NCI-H1417 (cell line): ENCODE measurements at regions not wholly inside any gene's neighbourhood (a gene's known extent, or its start where the extent isn't known, plus 50 kb on each side); places are given as distances from the start of the nearest gene placed in this dataset.

Experiments
- DNase-seq, 3 experiments: peaks; one replicate each; lab custom pipeline; 2025; lab: John Stamatoyannopoulos, UW

DNA sequence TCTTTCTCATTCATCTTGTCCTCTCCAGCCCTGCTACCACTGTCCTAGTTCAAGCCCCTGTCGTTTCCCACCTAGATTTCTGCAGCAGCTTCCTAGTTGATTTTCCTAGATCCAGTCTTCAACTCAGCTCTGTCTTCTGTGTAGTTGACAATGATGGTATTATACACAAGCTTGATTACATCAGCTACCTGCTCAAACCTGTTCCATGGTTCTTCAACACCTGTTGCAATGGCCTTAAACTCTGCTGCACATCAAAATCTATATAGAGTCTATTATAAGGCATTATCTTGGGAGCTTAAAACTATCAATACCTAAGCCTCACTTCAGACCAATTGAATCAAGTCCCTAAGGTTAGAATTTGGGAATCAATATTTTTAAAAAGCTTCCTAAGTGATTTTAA, 71.7 kb upstream of the PELI2 start:
- DNase-seq = no peak

DNA sequence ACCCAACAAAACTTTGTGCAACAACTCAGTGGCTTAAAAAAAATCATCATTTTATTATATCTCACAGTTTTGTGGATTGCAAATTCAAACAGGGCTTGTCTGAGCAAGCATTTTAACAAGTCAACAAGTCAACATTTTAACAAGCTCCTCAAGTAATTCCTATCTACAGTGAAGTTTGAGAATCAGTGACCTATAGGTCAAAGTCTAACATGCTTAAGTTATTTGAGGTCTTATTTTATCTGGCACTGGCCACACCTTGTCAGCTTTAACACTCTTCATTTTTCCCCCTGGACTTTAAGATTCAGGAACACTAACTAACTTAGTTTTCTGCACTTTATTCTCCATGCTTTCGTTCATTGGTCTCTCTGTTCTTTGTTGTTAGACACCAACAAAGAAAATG, 71.2 kb upstream of the PELI2 start:
- DNase-seq = no peak

DNA sequence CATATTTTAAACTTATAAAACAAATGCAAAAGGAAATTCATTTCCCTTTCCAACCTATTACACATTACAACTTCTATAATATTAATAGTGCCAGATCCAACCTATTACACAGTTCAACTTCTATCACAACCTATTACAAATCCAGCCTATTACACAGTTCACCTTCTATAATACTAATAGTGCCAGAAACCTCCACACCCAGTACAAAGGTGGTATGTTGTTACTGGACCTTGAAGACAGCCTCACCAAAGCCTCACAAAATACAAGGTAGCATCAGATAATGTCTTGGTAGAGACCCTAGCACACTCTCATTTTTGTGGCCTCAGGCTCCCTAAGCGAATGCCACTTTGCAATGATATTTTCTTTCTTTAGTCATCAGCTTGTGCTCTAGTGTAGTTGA, 68.7 kb upstream of the PELI2 start:
- no peak for DNase-seq

DNA sequence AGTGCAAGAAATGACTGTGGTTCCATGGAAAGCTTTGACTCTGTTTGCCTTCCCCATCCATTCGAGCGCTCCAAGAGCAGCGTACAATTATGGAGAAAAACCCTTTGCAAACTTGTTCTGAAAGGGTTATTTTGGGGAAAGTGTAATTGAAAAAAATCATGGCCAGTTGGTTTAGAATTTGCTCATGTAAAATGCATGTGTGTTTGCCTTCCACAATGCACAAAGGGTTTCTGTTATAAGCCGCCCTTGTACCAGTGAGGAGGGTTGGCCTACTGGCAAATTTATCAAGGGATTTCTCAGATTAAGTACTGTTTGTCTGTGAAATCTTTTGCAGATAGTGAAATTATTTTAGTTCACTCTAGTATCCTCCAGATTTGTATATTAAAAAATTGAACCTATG, 62.7 kb upstream of the PELI2 start:
- DNase-seq = peak in 1 of 3 experiments; percentile 23

DNA sequence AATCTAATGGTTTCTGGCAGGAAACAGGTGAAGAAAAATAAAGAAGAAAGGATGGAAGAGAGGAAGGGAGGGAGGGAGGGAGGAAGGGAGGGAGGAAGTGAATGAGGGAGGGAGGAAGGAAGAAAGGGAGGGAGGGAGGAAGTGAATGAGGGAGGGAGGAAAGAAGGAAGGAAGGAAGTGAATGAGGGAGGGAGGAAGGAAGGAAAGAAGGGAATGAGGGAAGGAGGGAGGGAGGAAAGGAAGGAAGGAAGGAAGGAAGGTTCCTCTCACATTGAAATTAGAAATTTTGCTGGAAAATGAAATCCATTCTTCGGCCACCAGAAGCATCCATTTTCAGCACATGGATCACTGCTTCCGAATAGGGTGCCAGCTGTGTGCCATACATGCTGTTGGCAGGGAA, 62.2 kb upstream of the PELI2 start:
- DNase-seq = no peak

DNA sequence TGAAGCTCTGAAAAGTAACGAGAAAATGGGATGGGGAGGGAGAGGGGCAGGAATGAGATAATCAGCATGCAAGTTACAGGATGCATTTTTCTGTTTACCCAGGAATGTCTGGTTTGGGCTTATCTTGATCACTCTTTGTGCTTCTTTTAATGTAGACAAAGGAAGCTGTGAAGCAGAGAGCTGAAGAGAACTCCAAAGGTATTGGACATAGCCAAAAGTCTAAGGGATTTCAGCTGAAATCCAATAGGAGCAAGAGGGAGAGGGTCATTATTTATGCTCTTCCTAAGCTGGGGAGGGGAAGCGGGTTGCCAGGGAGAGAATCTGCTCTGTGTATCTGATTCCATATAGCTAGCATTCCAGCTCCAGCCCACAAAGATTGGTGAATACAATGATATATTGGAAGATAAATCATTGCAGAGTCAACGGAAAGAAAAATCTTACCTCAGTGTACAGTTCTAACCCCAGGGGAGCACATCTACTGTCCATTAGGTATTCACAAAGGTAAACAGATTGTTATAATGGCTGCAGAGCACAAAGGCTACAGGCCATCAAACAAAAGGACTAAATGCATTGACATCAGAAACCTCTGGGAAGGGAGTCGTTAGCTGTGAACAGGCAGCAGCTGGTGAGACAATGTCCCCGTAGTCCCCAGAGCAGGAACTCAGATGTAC, 61.0 kb upstream of the PELI2 start:
- peak; percentile 89 to 99 (median 98) for DNase-seq

DNA sequence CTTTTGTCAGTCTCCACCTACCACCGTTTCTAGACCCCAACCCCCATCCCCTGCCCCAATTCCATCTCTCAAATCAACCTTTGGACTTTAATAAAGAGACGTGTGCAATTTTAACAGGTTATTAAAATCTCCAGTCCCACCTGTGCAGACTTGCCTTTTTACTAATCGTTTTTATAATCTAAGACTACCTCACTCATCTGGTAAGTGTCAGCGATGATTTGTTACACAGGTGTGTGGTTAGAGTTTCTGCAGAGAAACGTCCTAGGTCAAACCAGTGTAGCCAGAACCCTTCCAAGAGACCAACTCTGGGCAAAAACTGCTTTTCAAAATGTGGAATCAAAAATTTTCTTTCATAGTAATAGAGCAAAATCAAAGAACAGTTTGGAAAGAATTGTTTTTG, 60.4 kb upstream of the PELI2 start:
- peak in 1 of 3 experiments; percentile 91 for DNase-seq

DNA sequence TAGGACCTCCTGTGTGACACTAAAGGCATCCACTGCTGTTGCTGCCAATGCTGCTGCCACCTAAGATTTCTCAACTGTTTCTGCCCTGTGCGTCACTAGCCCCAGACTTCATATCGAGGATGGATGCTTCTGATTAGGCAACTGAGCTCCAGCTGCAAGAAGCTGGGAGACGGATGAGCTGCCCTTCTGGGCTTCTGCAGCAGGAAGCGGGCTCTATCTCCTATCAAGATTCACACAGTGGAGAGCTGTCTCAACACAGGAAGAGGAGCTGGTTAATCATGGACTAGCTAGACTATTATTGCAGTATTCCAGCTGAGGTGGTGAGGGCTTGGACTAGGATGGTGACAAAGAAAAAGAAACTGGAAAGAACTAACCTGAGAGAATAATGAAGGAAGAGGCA, 59.2 kb upstream of the PELI2 start:
- DNase-seq = peak in 1 of 3 experiments; percentile 19

DNA sequence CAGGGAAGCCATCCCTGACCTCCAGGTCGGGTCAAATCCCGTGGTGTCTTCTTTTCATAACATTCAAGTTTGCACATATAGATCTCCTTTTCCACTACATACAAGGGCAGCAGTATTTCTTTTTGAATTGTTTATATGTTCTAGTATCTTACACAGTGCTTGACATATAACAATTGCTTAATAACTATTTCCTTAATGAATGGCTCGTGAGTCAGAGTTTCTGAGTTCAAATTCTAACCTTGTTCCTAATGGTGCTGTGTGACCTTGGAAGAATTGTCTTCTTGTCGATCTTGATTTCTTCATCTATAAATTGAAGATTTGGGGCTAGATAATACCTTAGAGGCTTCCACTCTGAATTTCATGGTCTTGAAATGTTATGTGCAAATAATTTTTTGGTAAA, 57.2 kb upstream of the PELI2 start:
- DNase-seq = no peak

DNA sequence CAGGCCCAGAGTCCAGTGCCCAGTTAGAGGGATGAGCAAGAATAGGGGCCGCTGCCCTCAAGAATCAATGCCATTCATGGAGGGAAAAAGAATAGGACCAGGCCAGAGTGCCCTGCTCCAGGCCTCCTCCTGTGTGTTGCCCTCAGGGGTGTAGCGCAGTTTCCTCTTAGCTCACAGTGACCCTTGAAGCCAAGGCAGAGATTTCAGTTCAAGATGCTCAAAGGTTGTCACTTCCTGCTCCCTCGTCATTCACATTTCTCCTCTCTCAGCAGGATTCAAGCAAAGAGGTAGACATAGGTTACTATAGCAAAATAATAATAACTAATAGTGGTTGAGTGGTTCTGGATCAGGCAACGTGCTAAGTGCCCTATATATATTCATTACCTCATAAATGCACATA, 55.1 kb upstream of the PELI2 start:
- DNase-seq = no peak

DNA sequence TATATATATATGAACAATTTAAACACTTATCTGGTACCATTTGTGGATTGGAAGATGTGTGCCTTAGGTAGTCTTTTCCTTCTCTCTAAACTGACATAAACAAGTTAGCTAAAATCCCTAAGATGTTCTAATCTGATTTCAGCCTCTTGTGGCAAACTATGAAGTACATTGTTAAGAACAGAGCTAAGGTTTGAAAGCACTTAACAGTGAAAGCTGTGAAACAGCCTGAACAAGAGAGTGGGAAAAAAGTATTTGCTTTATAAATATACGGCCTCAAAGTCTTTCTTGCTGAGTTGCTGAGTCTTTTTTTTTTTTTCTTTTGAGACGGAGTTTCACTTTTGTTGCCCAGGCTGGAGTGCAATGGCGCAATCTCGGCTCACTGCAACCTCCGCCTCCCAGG, 53.7 kb upstream of the PELI2 start:
- DNase-seq = peak in 1 of 3 experiments; percentile 16

DNA sequence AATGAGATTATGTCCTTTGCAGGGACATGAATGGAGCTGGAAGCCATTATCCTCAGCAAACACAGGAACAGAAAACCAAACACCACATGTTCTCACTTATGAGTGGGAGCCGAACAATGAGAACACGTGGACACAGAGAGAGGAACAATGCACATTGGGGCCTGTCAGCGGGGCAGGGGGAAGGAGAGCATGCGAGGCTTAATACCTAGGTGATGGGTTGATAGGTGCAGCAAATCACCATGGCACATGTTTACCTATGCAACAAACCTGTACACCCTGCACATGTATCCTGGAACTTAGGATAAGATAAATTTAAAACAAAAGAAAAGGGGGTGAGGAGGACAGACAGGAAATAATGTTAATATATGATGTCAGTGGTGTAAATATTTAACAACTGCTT, 53.0 kb upstream of the PELI2 start:
- peak in 1 of 3 experiments; percentile 22 for DNase-seq

DNA sequence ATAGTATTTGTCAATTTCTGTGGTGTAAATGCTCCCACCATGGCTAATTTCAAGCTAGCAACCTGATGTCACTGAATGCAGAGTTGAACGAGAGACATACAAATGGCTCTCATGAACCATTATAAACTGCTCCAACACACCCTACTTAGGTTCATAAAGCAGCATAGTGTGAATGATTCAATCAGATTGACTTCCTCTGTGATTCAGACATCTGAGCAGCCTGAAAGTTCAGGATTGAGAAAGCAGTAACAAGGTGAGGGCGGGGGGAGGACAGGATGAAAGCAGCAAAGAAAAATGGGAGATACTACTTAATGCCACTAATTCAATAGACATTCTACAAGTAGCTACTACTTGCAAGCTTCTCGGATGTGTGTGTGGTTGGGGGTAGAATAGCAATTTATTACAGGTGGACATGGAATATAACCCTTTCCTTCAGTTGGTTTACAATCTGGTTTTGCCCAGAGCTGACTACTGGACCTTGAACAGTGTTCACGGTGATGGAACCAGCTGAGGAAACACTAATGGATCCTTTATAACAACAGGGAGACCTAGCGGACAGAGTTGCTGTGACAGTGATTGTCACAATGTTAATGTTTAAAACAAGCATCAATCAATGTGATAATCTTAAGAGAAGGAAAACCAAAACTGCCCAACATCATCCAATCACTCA, 52.5 kb upstream of the PELI2 start:
- DNase-seq = no peak
